T-cell (primary cell): ENCODE measurements at regions not wholly inside any gene's neighbourhood (a gene's known extent, or its start where the extent isn't known, plus 50 kb on each side); places are given as distances from the start of the nearest gene placed in this dataset.

ENCODE experiments used
- ATAC-seq, 4 experiments: fragments of 200-7000 bp in 3 of 4; fragments of 150-1000 bp in 1 of 4; cut with Tn5 transposase; replicated peaks in 1 of 4; 1 replicate in 3 of 4; 2 replicates in 1 of 4; pipeline ENCODE4 v1.10.0; 2021; ENCODE audit warnings: moderate library complexity in 3 of 4, mild to moderate bottlenecking in 2 of 4, moderate number of reproducible peaks in 1 of 4
- CTCF ChIA-PET, 2 donors: fragments of 300-600 bp; sonication (Branson Sonifier 250); formaldehyde crosslinking; loops; one replicate each; lab custom pipeline; 2022; ENCODE audit warnings: antibody characterized with exemption in 2 of 2; lab: Charles Lee
- POLR2A ChIA-PET, 2 donors: fragments of 300-600 bp; sonication (Branson Sonifier 250); formaldehyde crosslinking; loops; one replicate each; lab custom pipeline; 2022; ENCODE audit warnings: antibody characterized with exemption in 2 of 2; lab: Charles Lee
- DNase-seq, 35 experiments: peaks; one replicate each; pipeline versions ENCODE4 v3.0.0 to v3.0.0-alpha.2; 2013 to 2023
- H3K27ac ChIP-seq: one replicate; pipeline ENCODE4 v1.5.1; 2013; ENCODE audit warnings: low read length
- H3K27me3 ChIP-seq, 2 experiments: replicated peaks in 1 of 2; 1 replicate in 1 of 2; 2 replicates in 1 of 2; pipeline versions ENCODE4 v1.6.1 to v1.7.0; 2013; ENCODE audit warnings: low read length in 1 of 2, mixed read lengths in 1 of 2; ENCODE audit not compliant: control insufficient read depth in 2 of 2, insufficient read depth in 2 of 2; ENCODE audit errors: extremely low read depth in 1 of 2
- H3K36me3 ChIP-seq, 2 donors: 1 replicate in 1 of 2; 2 replicates in 1 of 2; pipeline versions ENCODE4 v1.6.1 to v1.7.0; 2013; ENCODE audit warnings: low read length in 1 of 2; ENCODE audit not compliant: control insufficient read depth in 2 of 2, insufficient read depth in 1 of 2; ENCODE audit errors: extremely low read depth in 1 of 2
- H3K4me1 ChIP-seq, 2 experiments: 1 replicate in 1 of 2; 2 replicates in 1 of 2; pipeline versions ENCODE4 v1.6.1 to v1.7.0; 2013; ENCODE audit warnings: low read length in 2 of 2, mixed read lengths in 1 of 2; ENCODE audit not compliant: insufficient read depth in 2 of 2, control insufficient read depth in 1 of 2; ENCODE audit errors: extremely low read depth in 1 of 2
- H3K4me3 ChIP-seq, 2 donors: 1 replicate in 1 of 2; 2 replicates in 1 of 2; pipeline versions ENCODE4 v1.5.1 to v1.7.0; 2013; ENCODE audit warnings: mild to moderate bottlenecking in 2 of 2, low read length in 1 of 2, moderate library complexity in 1 of 2; ENCODE audit not compliant: control insufficient read depth in 1 of 2; ENCODE audit errors: extremely low read depth in 1 of 2
- H3K9me3 ChIP-seq: 2 replicates; pipeline ENCODE4 v1.7.0; 2013
- H3K27ac Mint-ChIP-seq, 2 donors: one replicate each; pipeline ENCODE4 v1.8.0; 2020 to 2021; ENCODE audit warnings: mild to moderate bottlenecking in 2 of 2, mixed read lengths in 2 of 2
- H3K27me3 Mint-ChIP-seq, 2 donors: one replicate each; pipeline ENCODE4 v1.8.0; 2021 to 2022; ENCODE audit warnings: mixed read lengths in 2 of 2
- H3K36me3 Mint-ChIP-seq: one replicate; pipeline ENCODE4 v1.8.0; 2021; ENCODE audit warnings: mixed read lengths
- H3K4me1 Mint-ChIP-seq, 3 donors: one replicate each; pipeline ENCODE4 v1.8.0; 2020 to 2022; ENCODE audit warnings: mixed read lengths in 3 of 3, mild to moderate bottlenecking in 1 of 3
- H3K4me3 Mint-ChIP-seq, 3 donors: one replicate each; pipeline ENCODE4 v1.8.0; 2020 to 2022; ENCODE audit warnings: mild to moderate bottlenecking in 3 of 3, mixed read lengths in 3 of 3, moderate library complexity in 3 of 3
- H3K9me3 Mint-ChIP-seq, 3 donors: one replicate each; pipeline ENCODE4 v1.8.0; 2020 to 2022; ENCODE audit warnings: mixed read lengths in 3 of 3
- WGBS: methylation state at CpG from one replicate; pipeline ENCODE4 v1.1.5; 2013; ENCODE audit warnings: missing lambda C conversion rate; ENCODE audit not compliant: insufficient coverage; 5-methylcytosine and 5-hydroxymethylcytosine counted together

GRCh38 chr3:31461426-31461825 lies 71.3 kb upstream of the STT3B start:
- Mint-ChIP-seq H3K9me3 (no peaks in the 10 kb centered on the region), H3K4me3 (peak overlapping the region in 1 of 3 donors; percentile 75), H3K4me1 (peaks cover 55 to 59% (median 56%) of the 10 kb centered on the region in 3 donors), H3K27ac (peak overlapping the region; percentile 95 to 99), H3K36me3 (peaks cover 3% of the 10 kb centered on the region), H3K27me3 (no peaks in the 10 kb centered on the region)
- no peaks in the 10 kb centered on the region for H3K36me3 ChIP-seq
- ChIA-PET POLR2A (interaction anchor here (0.5 to 1.3 kb wide), 5 partner anchors 70 to 849 kb away, joined by 3 to 8 read pairs (median 3); no protein-coding TSS in a partner anchor), CTCF (interaction anchor here (0.9 to 2.5 kb wide), 7 partner anchors 12 to 235 kb away, joined by 3 to 23 read pairs (median 5); partner anchors contain the start of gene STT3B (in 1 of the 2))
- DNase-seq = no peak
- H3K4me1 ChIP-seq = peaks cover 32 to 33% of the 10 kb centered on the region in 2 experiments
- H3K27ac ChIP-seq = peak overlapping the region; percentile 69
- H3K9me3 ChIP-seq = no peaks in the 10 kb centered on the region
- no peak for ATAC-seq
- H3K27me3 ChIP-seq = no peaks in the 10 kb centered on the region
- WGBS = 80% methylated on average over 1 of the region's 2 CpGs
- no peak overlapping the region for H3K4me3 ChIP-seq

GRCh38 chr3:31462050-31462569 lies 70.6 kb upstream of the STT3B start:
- POLR2A ChIA-PET = interaction anchor here (0.5 to 1.3 kb wide), 6 partner anchors 17 to 84 kb away, joined by 3 to 8 read pairs (median 3); no protein-coding TSS in a partner anchor
- Histone ChIP-seq H3K4me3 (peak overlapping the region; percentile 9 to 47), H3K9me3 (no peaks in the 10 kb centered on the region), H3K36me3 (no peaks in the 10 kb centered on the region), H3K27me3 (no peaks in the 10 kb centered on the region), H3K27ac (peak overlapping the region; percentile 69), H3K4me1 (peaks cover 32 to 33% of the 10 kb centered on the region in 2 experiments)
- Mint-ChIP-seq H3K36me3 (peaks cover 3% of the 10 kb centered on the region), H3K4me3 (peak overlapping the region; percentile 46 to 75 (median 62)), H3K27me3 (no peaks in the 10 kb centered on the region), H3K9me3 (no peaks in the 10 kb centered on the region), H3K4me1 (peaks cover 57 to 64% (median 62%) of the 10 kb centered on the region in 3 donors), H3K27ac (peak overlapping the region; percentile 95 to 99)
- ATAC-seq (peak; percentile 88 to 92 (median 90)), DNase-seq (peak; percentile 12 to 90 (median 54))
- CTCF ChIA-PET = interaction anchor here (0.9 to 2.5 kb wide), 8 partner anchors 13 to 693 kb away, joined by 3 to 23 read pairs (median 4); partner anchors contain the start of gene STT3B (in 1 of the 2)
- WGBS = 0% methylated on average over 2 of the region's 4 CpGs

- H3K36me3 ChIP-seq = no peaks in the 10 kb centered on the region
- H3K4me3 Mint-ChIP-seq = no peak overlapping the region
These were observed 66.7 kb upstream of the STT3B start for GRCh38 chr3:31465999-31466398.

GRCh38 chr3:31466866-31467265 lies 65.9 kb upstream of the STT3B start:
- peak overlapping the region in 1 of 2 donors; percentile 20 for H3K27ac Mint-ChIP-seq
- no peak for ATAC-seq
- peaks cover 24 to 27% of the 10 kb centered on the region in 2 experiments for H3K4me1 ChIP-seq

More at GRCh38 chr3:31465999-31466398, 66.7 kb upstream of the STT3B start:
- Histone ChIP-seq H3K27ac (no peak overlapping the region), H3K9me3 (no peaks in the 10 kb centered on the region), H3K4me1 (peaks cover 32 to 33% of the 10 kb centered on the region in 2 experiments), H3K4me3 (no peak overlapping the region), H3K27me3 (no peaks in the 10 kb centered on the region)
- Mint-ChIP-seq H3K36me3 (peaks cover 7% of the 10 kb centered on the region), H3K27me3 (no peaks in the 10 kb centered on the region), H3K9me3 (no peaks in the 10 kb centered on the region), H3K27ac (peak overlapping the region; percentile 23 to 24), H3K4me1 (peaks cover 62 to 74% (median 71%) of the 10 kb centered on the region in 3 donors)
- ChIA-PET CTCF (interaction anchor here in 1 of 2 donors (0.6 kb wide), 1 partner anchor 197 kb away, joined by 3 read pairs; no protein-coding TSS in a partner anchor), POLR2A (no interaction called here)
- no peak for DNase-seq
- ATAC-seq = no peak

GRCh38 chr3:31468433-31468832 lies 64.3 kb upstream of the STT3B start:
- Mint-ChIP-seq H3K4me3 (no peak overlapping the region), H3K36me3 (peaks cover 18% of the 10 kb centered on the region), H3K27me3 (no peaks in the 10 kb centered on the region), H3K4me1 (peaks cover 47 to 64% (median 62%) of the 10 kb centered on the region in 3 donors), H3K9me3 (peaks cover 0 to 6% (median 4%) of the 10 kb centered on the region in 3 donors), H3K27ac (no peak overlapping the region)
- DNase-seq (no peak), ATAC-seq (no peak)
- POLR2A ChIA-PET = interaction anchor here in 1 of 2 donors (0.6 to 0.7 kb wide), 2 partner anchors 10 to 54 kb away, joined by 3 read pairs; no protein-coding TSS in a partner anchor
- H3K4me1 ChIP-seq = peaks cover 10 to 13% of the 10 kb centered on the region in 2 experiments
- H3K27me3 ChIP-seq = no peaks in the 10 kb centered on the region
- CTCF ChIA-PET = no interaction called here
- no peak overlapping the region for H3K4me3 ChIP-seq
- H3K9me3 ChIP-seq = no peaks in the 10 kb centered on the region
- WGBS = 100% methylated on average over 2 of the region's 3 CpGs
- no peaks in the 10 kb centered on the region for H3K36me3 ChIP-seq
- no peak overlapping the region for H3K27ac ChIP-seq

More at GRCh38 chr3:31466866-31467265, 65.9 kb upstream of the STT3B start:
- H3K27me3 Mint-ChIP-seq = no peaks in the 10 kb centered on the region
- ChIA-PET CTCF (interaction anchor here in 1 of 2 donors (0.6 kb wide), 1 partner anchor 198 kb away, joined by 3 read pairs; no protein-coding TSS in a partner anchor), POLR2A (no interaction called here)
- peaks cover 11% of the 10 kb centered on the region for H3K36me3 Mint-ChIP-seq
- whole genome bisulfite sequencing = 83% methylated on average over 1 of the region's 2 CpGs
- H3K27me3 ChIP-seq = no peaks in the 10 kb centered on the region
- H3K27ac ChIP-seq = no peak overlapping the region
- H3K9me3 ChIP-seq = no peaks in the 10 kb centered on the region
- no peak for DNase-seq
- H3K4me3 Mint-ChIP-seq = no peak overlapping the region
- no peak overlapping the region for H3K4me3 ChIP-seq
- H3K36me3 ChIP-seq = no peaks in the 10 kb centered on the region
- peaks cover 54 to 66% (median 64%) of the 10 kb centered on the region in 3 donors for H3K4me1 Mint-ChIP-seq
- H3K9me3 Mint-ChIP-seq = no peaks in the 10 kb centered on the region

GRCh38 chr3:31469385-31469784 lies 63.3 kb upstream of the STT3B start:
- no peak overlapping the region for H3K27ac ChIP-seq
- no peak overlapping the region for H3K4me3 ChIP-seq
- DNase-seq (no peak), ATAC-seq (no peak)
- CTCF ChIA-PET = interaction anchor here in 1 of 2 donors (1.7 kb wide), 1 partner anchor 62 kb away, joined by 5 read pairs; no protein-coding TSS in a partner anchor
- Mint-ChIP-seq H3K9me3 (peaks cover 0 to 6% (median 4%) of the 10 kb centered on the region in 3 donors), H3K27ac (no peak overlapping the region), H3K4me3 (no peak overlapping the region), H3K27me3 (no peaks in the 10 kb centered on the region), H3K36me3 (peaks cover 18% of the 10 kb centered on the region), H3K4me1 (peaks cover 38 to 56% (median 52%) of the 10 kb centered on the region in 3 donors)
- H3K4me1 ChIP-seq = peaks cover under 1 to 4% of the 10 kb centered on the region in 2 experiments
- no peaks in the 10 kb centered on the region for H3K27me3 ChIP-seq
- H3K9me3 ChIP-seq = no peaks in the 10 kb centered on the region
- no peaks in the 10 kb centered on the region for H3K36me3 ChIP-seq
- POLR2A ChIA-PET = interaction anchor here in 1 of 2 donors (0.9 kb wide), 1 partner anchor 114 kb away, joined by 4 read pairs; no protein-coding TSS in a partner anchor
- WGBS = no CpG with 5 or more reads among the region's 3 CpGs
